HG03139 (cell line): ENCODE measurements at regions not wholly inside any gene's neighbourhood (a gene's known extent, or its start where the extent isn't known, plus 50 kb on each side); places are given as distances from the start of the nearest gene placed in this dataset.

Experiments used
- ATAC-seq: cut with Tn5 transposase; IDR thresholded peaks from one replicate; pipeline ENCODE4 v1.9.1; 2021; ENCODE audit not compliant: unreplicated experiment

- ATAC-seq: no peak
Measured at GRCh38 chr12:47560415-47560814, 145.4 kb downstream of the RPAP3 start.

- ATAC-seq: no peak
Measured at GRCh38 chr12:47558625-47559345, 147.0 kb downstream of the RPAP3 start.

GRCh38 chr12:47557386-47557785 lies 148.4 kb downstream of the RPAP3 start:
- ATAC-seq: no peak

- ATAC-seq: no peak
Measured at GRCh38 chr12:47556261-47557030, 149.4 kb downstream of the RPAP3 start.

- no peak for ATAC-seq
Measured at GRCh38 chr12:47554046-47554653, 151.7 kb downstream of the RPAP3 start.

GRCh38 chr12:47553266-47553665 lies 152.6 kb downstream of the RPAP3 start:
- ATAC-seq: no peak

GRCh38 chr12:47551426-47551851 lies 154.4 kb downstream of the RPAP3 start:
- no peak for ATAC-seq

- no peak for ATAC-seq
Measured at GRCh38 chr12:47549258-47549657, 156.6 kb downstream of the RPAP3 start.

- ATAC-seq: no peak
Measured at GRCh38 chr12:47548401-47548800, 157.4 kb downstream of the RPAP3 start.

- ATAC-seq: no peak
Measured at GRCh38 chr12:47547077-47547476, 158.8 kb downstream of the RPAP3 start.

GRCh38 chr12:47545938-47546609 lies 159.8 kb downstream of the RPAP3 start:
- no peak for ATAC-seq

GRCh38 chr12:47534695-47535094 lies 171.1 kb downstream of the RPAP3 start:
- ATAC-seq: no peak

- no peak for ATAC-seq
Measured at GRCh38 chr12:47530050-47530449, 175.8 kb downstream of the RPAP3 start.

GRCh38 chr12:47527816-47528215 lies 178.0 kb downstream of the RPAP3 start:
- no peak for ATAC-seq

- ATAC-seq: no peak
Measured at GRCh38 chr12:47520029-47520428, 185.8 kb downstream of the RPAP3 start.

- no peak for ATAC-seq
Measured at GRCh38 chr12:47517122-47517521, 188.7 kb downstream of the RPAP3 start.

- no peak for ATAC-seq
Measured at GRCh38 chr12:47509398-47509851, 196.4 kb downstream of the RPAP3 start.

- no peak for ATAC-seq
Measured at GRCh38 chr12:47507221-47507620, 198.6 kb downstream of the RPAP3 start.

GRCh38 chr12:47504775-47505446 lies 200.9 kb downstream of the RPAP3 start:
- ATAC-seq: no peak

- no peak for ATAC-seq
Measured at GRCh38 chr12:47493801-47494200, 212.0 kb downstream of the RPAP3 start.
